Lower lobe of right lung (tissue), 2 donors: ENCODE measurements at regions not wholly inside any gene's neighbourhood (a gene's known extent, or its start where the extent isn't known, plus 50 kb on each side); places are given as distances from the start of the nearest gene placed in this dataset.

ENCODE experiments used
- ATAC-seq, 2 donors: fragments of 200-7000 bp; cut with Tn5 transposase; one replicate each; pipeline ENCODE4 v1.9.1; 2020 to 2022; ENCODE audit warnings: mild to moderate bottlenecking in 2 of 2, moderate library complexity in 2 of 2
- DNase-seq: peaks from one replicate; pipeline ENCODE4 v3.0.0-alpha.2; 2020
- H3K27ac ChIP-seq: fragments of 200-600 bp; one replicate; pipeline ENCODE4 v1.8.0; 2022
- H3K27me3 ChIP-seq: fragments of 200-600 bp; one replicate; pipeline ENCODE4 v1.8.0; 2022; ENCODE audit warnings: low read depth
- H3K36me3 ChIP-seq: fragments of 200-600 bp; one replicate; pipeline ENCODE4 v1.8.0; 2022; ENCODE audit warnings: mild to moderate bottlenecking
- H3K4me1 ChIP-seq: fragments of 200-600 bp; one replicate; pipeline ENCODE4 v1.8.0; 2022
- H3K4me3 ChIP-seq: fragments of 200-600 bp; one replicate; pipeline ENCODE4 v1.8.0; 2022; ENCODE audit warnings: mild to moderate bottlenecking
- H3K9me3 ChIP-seq: fragments of 200-600 bp; one replicate; pipeline ENCODE4 v1.8.0; 2022
- CTCF ChIP-seq: fragments of 200-600 bp; IDR thresholded peaks from one replicate; pipeline ENCODE4 v1.8.0; 2022; ENCODE audit warnings: antibody characterized with exemption, mild to moderate bottlenecking
- intact Hi-C: fragments of 100-400 bp; cut with DNase I; formaldehyde crosslinking; loops from one replicate; pipeline ENCODE4 v1.11.0; 2022
- donor health status: DM: no; HTN: yes; CAD: no; lungs with severe emphysema.

GRCh38 chr6:1257778-1258177, 54.1 kb upstream of the FOXQ1 start:
- no peak for TF ChIP-seq CTCF
- ATAC-seq (no peak), DNase-seq (no peak)
- intact Hi-C loops = no loop called here
- Histone ChIP-seq H3K27ac (no peak overlapping the region), H3K4me1 (no peaks in the 10 kb centered on the region), H3K9me3 (no peaks in the 10 kb centered on the region), H3K36me3 (no peaks in the 10 kb centered on the region), H3K27me3 (no peaks in the 10 kb centered on the region), H3K4me3 (no peak overlapping the region)

DNA sequence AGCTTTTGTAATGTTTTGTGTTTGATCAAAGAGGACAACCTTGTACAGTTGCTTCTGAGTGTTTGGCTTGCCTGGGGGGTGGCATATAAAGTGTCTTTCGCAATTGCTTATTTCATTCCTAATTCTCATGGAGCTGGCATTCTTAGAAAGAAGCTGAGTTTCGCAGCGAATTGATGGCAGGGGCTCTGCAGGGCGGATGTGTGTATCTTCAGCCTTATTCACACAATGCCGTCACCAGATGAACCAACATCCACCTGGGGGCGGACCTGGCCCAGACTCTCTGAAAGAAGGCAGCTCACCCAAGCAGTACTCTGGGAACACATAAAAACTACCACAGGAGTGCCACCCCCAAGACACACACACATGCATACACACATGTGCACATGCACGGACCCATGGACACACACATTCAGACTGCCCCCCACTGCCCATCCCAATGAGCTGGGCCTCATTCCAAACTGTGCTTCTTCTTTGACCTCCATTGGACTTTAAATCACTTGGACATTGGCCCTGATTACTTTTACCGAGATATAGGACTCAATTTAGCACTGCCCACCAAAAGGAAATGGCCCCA, 55.4 kb upstream of the FOXQ1 start:
- no peaks in the 10 kb centered on the region for H3K27me3 ChIP-seq

DNA sequence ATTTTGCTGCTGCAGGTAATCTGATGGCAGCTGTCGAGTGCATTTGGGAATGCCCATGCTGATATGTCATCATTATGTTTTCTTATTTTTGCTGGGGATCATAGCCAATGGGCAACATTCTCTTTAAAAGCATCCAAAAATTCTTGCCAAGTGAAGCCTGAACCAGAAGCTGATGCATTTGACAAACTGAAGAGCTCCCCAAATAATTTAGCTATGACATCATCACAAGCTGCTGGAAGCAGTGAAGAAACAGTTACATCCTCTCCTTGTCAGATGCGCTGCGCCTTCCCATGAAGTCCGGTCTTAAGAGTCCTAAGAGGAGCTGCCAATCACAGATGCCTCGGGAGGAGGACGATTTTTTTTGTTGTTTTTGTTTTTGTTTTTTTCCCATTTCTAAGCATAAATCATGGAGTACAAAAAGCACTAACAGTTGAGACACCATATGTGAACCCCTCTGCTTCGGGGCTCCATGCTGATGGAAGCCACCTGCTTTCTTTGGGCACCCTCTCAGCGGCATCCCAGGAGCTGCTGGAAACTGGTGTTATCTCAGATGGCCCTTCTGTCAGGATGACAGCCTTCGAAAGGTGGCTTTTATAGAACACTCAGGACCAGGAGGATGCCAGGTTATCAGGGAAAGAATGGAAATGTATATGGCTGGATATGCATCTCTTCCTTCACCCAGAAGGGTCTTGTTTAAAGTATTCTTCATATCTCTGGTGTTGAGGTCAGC, 56.1 kb upstream of the FOXQ1 start:
- Histone ChIP-seq H3K36me3 (no peaks in the 10 kb centered on the region), H3K4me3 (no peak overlapping the region), H3K27ac (no peak overlapping the region), H3K27me3 (no peaks in the 10 kb centered on the region), H3K4me1 (no peaks in the 10 kb centered on the region), H3K9me3 (no peaks in the 10 kb centered on the region)
- ATAC-seq = no peak
- TF ChIP-seq CTCF = no peak
- intact Hi-C loops = no loop called here
- DNase-seq = no peak

More for the DNA sequence above, 55.4 kb upstream of the FOXQ1 start:
- Histone ChIP-seq H3K4me1 (no peaks in the 10 kb centered on the region), H3K4me3 (no peak overlapping the region), H3K36me3 (no peaks in the 10 kb centered on the region), H3K9me3 (no peaks in the 10 kb centered on the region), H3K27ac (no peak overlapping the region)
- no peak for TF ChIP-seq CTCF
- intact Hi-C loops = no loop called here
- ATAC-seq = no peak
- no peak for DNase-seq

DNA sequence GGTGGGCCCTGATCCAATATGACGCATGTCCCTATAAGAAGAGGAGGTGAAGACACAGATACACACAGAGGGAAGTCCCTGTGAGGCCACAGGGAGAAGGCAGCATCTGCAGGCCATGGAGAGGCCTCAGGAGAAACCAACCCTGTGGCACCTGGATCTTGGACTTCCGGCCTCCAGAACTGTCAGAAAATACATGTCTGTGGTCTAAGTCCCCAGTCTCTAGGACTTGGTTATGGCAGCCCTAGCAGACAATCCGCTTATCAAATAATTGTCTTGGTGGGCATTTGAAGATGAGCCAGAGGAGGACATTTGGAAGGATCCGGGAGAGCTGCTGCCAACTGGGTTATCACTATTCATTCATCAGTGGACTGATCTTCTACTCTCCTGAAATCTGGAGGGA, 57.6 kb upstream of the FOXQ1 start:
- no peak for TF ChIP-seq CTCF
- ATAC-seq (no peak), DNase-seq (no peak)
- intact Hi-C loops = no loop called here
- H3K9me3 ChIP-seq = no peaks in the 10 kb centered on the region
- no peaks in the 10 kb centered on the region for H3K36me3 ChIP-seq
- no peaks in the 10 kb centered on the region for H3K4me1 ChIP-seq
- no peaks in the 10 kb centered on the region for H3K27me3 ChIP-seq
- H3K27ac ChIP-seq = no peak overlapping the region
- no peak overlapping the region for H3K4me3 ChIP-seq

DNA sequence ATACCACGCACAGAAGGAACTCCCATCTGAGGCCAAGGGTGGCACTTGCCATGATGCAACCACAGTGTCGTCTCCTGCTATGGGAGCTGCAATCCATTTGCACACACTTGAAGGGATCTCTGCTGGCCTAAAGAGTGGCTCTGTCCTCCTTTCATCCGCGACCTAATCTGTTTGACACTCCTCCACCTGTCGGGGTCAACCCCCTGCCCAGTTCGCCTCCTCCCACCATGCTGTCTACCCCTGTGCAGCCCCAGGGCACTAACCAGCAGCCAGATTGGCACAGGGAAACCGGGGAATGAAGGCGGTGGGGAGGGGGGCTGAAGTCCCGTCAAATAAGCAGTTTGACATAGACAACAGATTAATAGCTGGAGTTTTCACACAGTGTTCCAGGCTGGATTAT, 58.1 kb upstream of the FOXQ1 start:
- no peak overlapping the region for H3K4me3 ChIP-seq
- no peaks in the 10 kb centered on the region for H3K36me3 ChIP-seq
- H3K27ac ChIP-seq = no peak overlapping the region
- DNase-seq (no peak), ATAC-seq (no peak)
- no peaks in the 10 kb centered on the region for H3K4me1 ChIP-seq
- TF ChIP-seq CTCF = no peak
- no peaks in the 10 kb centered on the region for H3K27me3 ChIP-seq
- H3K9me3 ChIP-seq = no peaks in the 10 kb centered on the region
- intact Hi-C loops = no loop called here
